ENCODE measurements at regions not wholly inside any gene's neighbourhood (a gene's known extent, or its start where the extent isn't known, plus 50 kb on each side); places are given as distances from the start of the nearest gene placed in this dataset.

GRCh38 chr18:11391661-11392060, 217.7 kb upstream of the SLC35G4 start:
- peak overlapping the region; percentile 29 to 41; a peak in 2 of 4 replicates for H3K4me3 ChIP-seq (ENCODE audit: low read depth in 2 of 2, low read length in 1 of 2)
- H3K27ac ChIP-seq (ENCODE audit: low read depth in 2 of 2, low read length in 1 of 2) = no peak overlapping the region
- CTCF ChIA-PET = no interaction called here

DNA sequence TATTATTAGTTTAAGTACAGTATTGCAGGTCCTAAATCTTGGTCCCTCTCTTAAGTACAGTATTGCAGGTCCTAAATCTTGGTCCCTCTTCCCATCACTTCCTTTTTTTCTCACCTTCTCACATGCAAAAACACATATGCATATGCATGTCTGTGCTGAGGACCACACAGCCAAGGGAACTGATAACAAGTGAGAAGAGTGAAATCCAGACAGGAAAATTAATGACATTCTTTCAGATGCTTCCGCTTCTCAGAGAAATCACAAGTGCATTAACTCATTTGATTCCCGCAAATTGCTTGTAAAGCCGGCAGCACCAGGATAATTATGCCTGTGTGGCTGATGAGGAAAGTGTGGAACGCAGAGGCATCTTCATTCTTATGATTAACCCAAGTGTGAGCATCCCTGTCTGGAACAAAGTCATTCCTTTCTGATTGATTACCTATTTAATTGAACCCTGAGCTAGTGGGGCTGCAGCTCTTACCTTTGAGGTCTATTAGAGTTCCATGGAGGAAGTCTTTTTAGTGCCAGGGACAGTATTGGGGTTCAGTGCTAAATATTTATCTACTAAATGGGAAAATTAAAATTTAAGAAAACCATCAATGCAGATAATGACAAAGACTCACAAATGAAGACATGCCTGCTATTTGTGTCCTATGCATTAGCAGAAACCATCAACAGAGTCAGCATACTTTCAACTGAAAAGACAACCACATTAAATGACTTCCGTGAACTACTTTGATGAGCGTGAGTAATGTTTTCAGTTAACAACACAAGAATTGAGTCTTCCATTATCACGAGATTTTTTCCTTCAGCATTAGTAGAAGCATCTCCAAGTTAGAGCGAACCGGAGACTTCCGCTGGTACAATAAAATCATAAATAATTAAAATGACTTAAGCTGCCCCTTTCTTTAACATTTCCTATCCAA, 220.4 kb upstream of the SLC35G4 start:
- ChIA-PET CTCF (interaction anchor here (0.8 kb wide), 1 partner anchor 77 kb away, joined by 3 read pairs; no protein-coding TSS in a partner anchor), POLR2A (no interaction called here)
- no peaks in the 10 kb centered on the region for H4K20me1 ChIP-seq (ENCODE audit: insufficient read depth)
- no peak overlapping the region for H3K4me3 ChIP-seq (ENCODE audit: low read depth in 2 of 2, low read length in 1 of 2)
- WGBS (ENCODE audit: low lambda C conversion rate) = 40% methylated on average over 10 of the region's 10 CpGs
- no peaks in the 10 kb centered on the region; the same call in 1 of the 2 replicates for H3K27me3 ChIP-seq (ENCODE audit: insufficient read depth)
- no peak overlapping the region for H3K27ac ChIP-seq (ENCODE audit: low read depth in 2 of 2, low read length in 1 of 2)
- TF ChIP-seq FOXJ3 (CRISPR knock-in tag; IDR thresholded peaks at IDR 0.05) (no peak), NRF1 (IDR thresholded peaks at IDR 0.05; ENCODE audit: low read depth, low read length) (no peak), TAF1 (IDR thresholded peaks at IDR 0.05; ENCODE audit: borderline replicate concordance, low read depth, low read length) (no peak), RXRA (IDR thresholded peaks at IDR 0.05; ENCODE audit: borderline replicate concordance, low read depth) (no peak), SMC3 (IDR thresholded peaks at IDR 0.05; ENCODE audit: low read depth, low read length) (no peak), NFIC (IDR thresholded peaks at IDR 0.05; ENCODE audit: borderline replicate concordance) (no peak), GATA2 (CRISPR knock-in tag; IDR thresholded peaks at IDR 0.05) (no peak), ZBTB33 (IDR thresholded peaks at IDR 0.05; ENCODE audit: borderline replicate concordance, low read depth) (no peak)
- no peaks in the 10 kb centered on the region for H3K36me3 ChIP-seq (replicated peaks in 1 of 2; ENCODE audit: control insufficient read depth in 1 of 2, insufficient read depth in 2 of 2, low read length in 1 of 2)
- H3F3A ChIP-seq (replicated peaks; ENCODE audit: insufficient read depth) = no peaks in the 10 kb centered on the region
- no peaks in the 10 kb centered on the region for H3K9me3 ChIP-seq
- no peak for DNase-seq
- no peaks in the 10 kb centered on the region for H3K9me2 ChIP-seq
- no peak overlapping the region for H3K9ac ChIP-seq
- H3K4me1 ChIP-seq (ENCODE audit: control insufficient read depth in 1 of 2, insufficient read depth in 2 of 2, low read depth in 1 of 2, low read length in 1 of 2) = no peaks in the 10 kb centered on the region
- no peak overlapping the region for H2AFZ ChIP-seq (ENCODE audit: low read depth)
- no peaks in the 10 kb centered on the region for H3K79me2 ChIP-seq (ENCODE audit: insufficient read depth)
- no peak overlapping the region for H3K4me2 ChIP-seq

More at GRCh38 chr18:11391661-11392060, 217.7 kb upstream of the SLC35G4 start:
- no peak for DNase-seq
- Histone ChIP-seq H3K4me1 (ENCODE audit: control insufficient read depth in 1 of 2, insufficient read depth in 2 of 2, low read depth in 1 of 2, low read length in 1 of 2) (no peaks in the 10 kb centered on the region), H2AFZ (ENCODE audit: low read depth) (peak overlapping the region; percentile 65; the same call in 1 of the 2 replicates), H3K27me3 (ENCODE audit: insufficient read depth) (no peaks in the 10 kb centered on the region; the same call in 1 of the 2 replicates), H3K9ac (no peak overlapping the region), H3K36me3 (replicated peaks in 1 of 2; ENCODE audit: control insufficient read depth in 1 of 2, insufficient read depth in 2 of 2, low read length in 1 of 2) (no peaks in the 10 kb centered on the region), H3K4me2 (peak overlapping the region; percentile 53), H4K20me1 (ENCODE audit: insufficient read depth) (no peaks in the 10 kb centered on the region), H3K9me2 (no peaks in the 10 kb centered on the region), H3F3A (replicated peaks; ENCODE audit: insufficient read depth) (no peaks in the 10 kb centered on the region), H3K79me2 (ENCODE audit: insufficient read depth) (no peaks in the 10 kb centered on the region), H3K9me3 (no peaks in the 10 kb centered on the region)
- 3% methylated on average over 6 of the region's 6 CpGs for WGBS (ENCODE audit: low lambda C conversion rate)
- TF ChIP-seq TCF12 (IDR thresholded peaks at IDR 0.05) (0 out of 2 replicates have a peak, but pooled peaks have one; percentile 5), RFX5 (IDR thresholded peaks at IDR 0.05; ENCODE audit: low read length) (no peak)
- TF ChIP-seq, protein P1, sequence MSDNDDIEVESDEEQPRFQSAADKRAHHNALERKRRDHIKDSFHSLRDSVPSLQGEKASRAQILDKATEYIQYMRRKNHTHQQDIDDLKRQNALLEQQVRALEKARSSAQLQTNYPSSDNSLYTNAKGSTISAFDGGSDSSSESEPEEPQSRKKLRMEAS (IDR thresholded peaks at IDR 0.05; ENCODE audit: low read depth) = no peak
- POLR2A ChIA-PET = no interaction called here
